SK-N-MC (cell line): ENCODE measurements at regions not wholly inside any gene's neighbourhood (a gene's known extent, or its start where the extent isn't known, plus 50 kb on each side); places are given as distances from the start of the nearest gene placed in this dataset.

Source experiments
- DNase-seq: peaks from one replicate; pipeline ENCODE4 v3.0.0-alpha.2; 2011; ENCODE audit warnings: low read depth, low spot score
- H3K27ac ChIP-seq: fragments of 200-600 bp; sonication (generic); 2 replicates; pipeline ENCODE4 v1.5.1; 2016; ENCODE audit warnings: mixed run types
- H3K36me3 ChIP-seq: fragments of 200-600 bp; sonication (generic); 2 replicates; pipeline ENCODE4 v1.6.1; 2017; ENCODE audit warnings: antibody characterized with exemption, low read length, mixed read lengths; ENCODE audit not compliant: insufficient read depth
- H3K4me3 ChIP-seq: fragments of 200-600 bp; sonication (generic); 2 replicates; pipeline ENCODE4 v1.5.1; 2016
- H3K9ac ChIP-seq: fragments of 200-600 bp; sonication (generic); 2 replicates; pipeline ENCODE4 v1.8.0; 2017; ENCODE audit warnings: mixed run types, mixed read lengths; ENCODE audit not compliant: insufficient read length
- H3K9me3 ChIP-seq: fragments of 200-600 bp; sonication (generic); 2 replicates; pipeline ENCODE4 v1.6.1; 2017; ENCODE audit warnings: low read depth, mild to moderate bottlenecking, antibody characterized with exemption, low read length, moderate library complexity, mixed read lengths
- EZH2 ChIP-seq: fragments of 200-600 bp; sonication (generic); IDR thresholded peaks from one replicate; pipeline ENCODE4 v1.6.1; 2017; ENCODE audit warnings: antibody characterized with exemption
- FOXP2 ChIP-seq: optimal IDR thresholded peaks from 2 replicates; pipeline ENCODE3; 2011; ENCODE audit warnings: mild to moderate bottlenecking, moderate library complexity; ENCODE audit not compliant: insufficient read depth; ENCODE audit errors: extremely low read length, control extremely low read depth
- POLR2AphosphoS5 ChIP-seq: IDR thresholded peaks from 2 replicates; pipeline ENCODE4 v1.6.1; 2012; ENCODE audit warnings: mild to moderate bottlenecking, low read depth, low read length, borderline replicate concordance

GRCh38 chr2:136359121-136359965 lies 241.4 kb upstream of the CXCR4 start:
- Histone ChIP-seq H3K27ac (no peak overlapping the region), H3K36me3 (no peaks in the 10 kb centered on the region), H3K9ac (no peak overlapping the region), H3K9me3 (no peaks in the 10 kb centered on the region), H3K4me3 (no peak overlapping the region)
- DNase-seq, result no peak
- no peak for TF ChIP-seq FOXP2
- TF ChIP-seq EZH2, result no peak
- TF ChIP-seq POLR2AphosphoS5, result no peak

- H3K27ac ChIP-seq, result no peak overlapping the region
- H3K9me3 ChIP-seq, result no peaks in the 10 kb centered on the region
- DNase-seq, result no peak
- H3K4me3 ChIP-seq, result no peak overlapping the region
- no peaks in the 10 kb centered on the region for H3K36me3 ChIP-seq
- H3K9ac ChIP-seq, result no peak overlapping the region
- TF ChIP-seq FOXP2 (no peak), POLR2AphosphoS5 (no peak), EZH2 (no peak)
Observed at GRCh38 chr2:136358576-136358975, 240.6 kb upstream of the CXCR4 start.

DNA sequence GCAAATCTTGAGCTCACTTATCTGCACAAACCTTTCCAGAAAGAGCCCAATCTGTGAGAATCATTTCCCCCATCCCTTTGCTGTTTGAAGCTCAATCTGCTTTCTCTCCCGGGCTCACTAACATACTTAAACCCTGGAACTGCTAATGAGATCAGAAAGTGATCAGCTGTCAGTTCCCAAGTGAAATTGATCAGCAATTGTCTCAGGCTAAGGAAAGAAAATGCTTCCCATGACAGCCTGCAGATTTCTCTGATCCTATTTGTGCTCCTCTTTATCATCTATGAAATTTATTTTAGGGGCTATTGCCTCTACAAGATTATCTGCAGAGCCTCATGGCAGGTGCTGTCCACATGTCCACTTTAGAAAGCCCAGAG lies 239.0 kb upstream of the CXCR4 start:
- no peak for DNase-seq
- no peaks in the 10 kb centered on the region for H3K9me3 ChIP-seq
- TF ChIP-seq POLR2AphosphoS5 (no peak), FOXP2 (no peak), EZH2 (no peak)
- no peak overlapping the region for H3K27ac ChIP-seq
- no peak overlapping the region for H3K4me3 ChIP-seq
- no peaks in the 10 kb centered on the region for H3K36me3 ChIP-seq
- H3K9ac ChIP-seq, result no peak overlapping the region

DNA sequence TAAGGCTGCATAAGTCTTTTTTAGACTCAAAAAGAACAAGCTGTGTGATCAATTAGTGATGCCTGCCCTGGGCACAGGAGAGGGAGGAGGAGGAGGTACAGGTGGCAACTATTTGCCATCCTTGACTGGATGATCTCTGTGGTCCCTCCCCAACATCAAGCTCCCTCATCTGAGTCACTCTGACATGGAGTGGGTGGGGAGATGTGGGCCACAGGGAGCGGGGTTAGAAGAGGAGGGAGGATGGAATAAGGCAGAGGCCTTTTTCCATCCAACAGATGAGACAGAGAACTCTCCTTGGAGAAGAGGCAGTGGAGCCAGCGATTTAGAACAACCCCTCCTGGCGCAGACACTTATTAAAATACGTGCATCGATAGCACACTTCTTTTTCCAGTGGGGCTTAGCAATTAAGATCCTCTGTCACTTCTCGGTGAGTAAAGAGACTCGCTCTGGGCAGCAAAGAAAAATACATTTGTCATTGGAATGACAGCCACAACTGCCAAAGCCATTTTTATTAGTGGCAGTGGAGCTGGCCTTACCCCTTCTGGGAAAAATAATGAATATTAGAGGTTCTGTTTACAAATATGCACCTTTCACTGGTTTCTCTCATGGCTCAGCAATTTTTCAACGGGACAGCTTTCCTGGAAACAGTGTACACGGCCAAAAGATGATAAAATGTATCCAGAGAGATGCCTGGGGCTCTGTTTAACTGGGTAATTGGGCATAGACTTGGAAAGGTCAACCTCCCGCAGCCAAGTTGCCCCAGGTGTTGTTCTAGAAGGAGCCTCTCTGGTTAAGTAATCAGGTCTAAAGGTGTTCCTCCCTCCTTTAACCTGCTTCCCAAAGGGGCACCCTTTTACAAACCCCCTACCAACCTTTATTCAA lies 238.4 kb upstream of the CXCR4 start:
- H3K9me3 ChIP-seq, result no peaks in the 10 kb centered on the region
- H3K36me3 ChIP-seq, result no peaks in the 10 kb centered on the region
- DNase-seq, result no peak
- H3K9ac ChIP-seq, result no peak overlapping the region
- H3K4me3 ChIP-seq, result no peak overlapping the region
- TF ChIP-seq EZH2 (no peak), POLR2AphosphoS5 (no peak), FOXP2 (no peak)
- H3K27ac ChIP-seq, result no peak overlapping the region

DNA sequence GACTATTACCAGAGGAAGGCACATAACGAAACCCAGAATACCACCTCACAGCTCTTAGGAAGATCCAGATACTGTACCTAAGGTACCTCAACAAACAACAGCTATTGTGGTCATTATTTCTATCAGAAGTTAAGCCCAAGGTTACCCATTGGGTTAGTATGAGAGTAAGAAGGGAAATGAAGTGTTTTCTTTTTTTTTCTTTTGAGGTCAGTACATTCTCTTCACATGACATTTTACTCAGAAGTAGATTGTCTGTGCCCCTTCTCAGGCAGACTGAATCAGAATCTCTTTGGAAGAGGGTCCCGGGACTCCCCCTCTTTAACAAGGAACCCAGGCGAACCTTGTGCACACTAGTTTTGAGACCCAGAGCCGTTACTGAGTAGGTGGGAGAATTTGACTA lies 233.7 kb upstream of the CXCR4 start:
- no peak overlapping the region for H3K27ac ChIP-seq
- H3K36me3 ChIP-seq, result no peaks in the 10 kb centered on the region
- no peak overlapping the region for H3K4me3 ChIP-seq
- no peaks in the 10 kb centered on the region for H3K9me3 ChIP-seq
- DNase-seq, result no peak
- no peak overlapping the region for H3K9ac ChIP-seq
- TF ChIP-seq POLR2AphosphoS5 (no peak), FOXP2 (no peak), EZH2 (no peak)

DNA sequence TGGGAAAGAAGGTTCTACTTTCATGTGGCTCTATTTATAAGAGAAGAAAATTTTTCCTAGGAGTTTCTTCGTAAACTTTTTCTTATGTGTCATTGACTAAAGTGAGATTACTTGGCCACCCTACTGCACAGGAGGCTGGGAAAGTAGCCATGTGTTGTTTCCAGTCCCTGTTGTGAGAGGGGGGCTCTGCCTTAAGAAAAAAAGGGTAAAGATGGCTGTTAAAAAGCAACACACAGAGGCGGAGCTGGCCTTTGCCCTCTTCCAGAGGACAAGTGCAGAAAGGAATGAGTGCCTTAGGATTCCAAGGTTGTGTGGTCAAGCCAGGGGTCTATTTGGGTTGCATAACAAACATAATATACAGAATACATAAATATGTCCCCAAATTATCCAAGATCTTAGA lies 230.0 kb upstream of the CXCR4 start:
- no peaks in the 10 kb centered on the region for H3K9me3 ChIP-seq
- H3K4me3 ChIP-seq, result no peak overlapping the region
- no peak for DNase-seq
- H3K27ac ChIP-seq, result no peak overlapping the region
- H3K36me3 ChIP-seq, result no peaks in the 10 kb centered on the region
- no peak overlapping the region for H3K9ac ChIP-seq
- TF ChIP-seq POLR2AphosphoS5 (no peak), FOXP2 (no peak), EZH2 (no peak)

- DNase-seq, result no peak
- no peak for TF ChIP-seq FOXP2
- no peak for TF ChIP-seq EZH2
- no peak for TF ChIP-seq POLR2AphosphoS5
- H3K36me3 ChIP-seq, result no peaks in the 10 kb centered on the region
- no peak overlapping the region for H3K9ac ChIP-seq
- no peak overlapping the region for H3K4me3 ChIP-seq
- no peaks in the 10 kb centered on the region for H3K9me3 ChIP-seq
- no peak overlapping the region for H3K27ac ChIP-seq
Observed at GRCh38 chr2:136344339-136344738, 226.4 kb upstream of the CXCR4 start.

GRCh38 chr2:136342138-136342537 lies 224.2 kb upstream of the CXCR4 start:
- TF ChIP-seq FOXP2 (no peak), EZH2 (no peak), POLR2AphosphoS5 (no peak)
- DNase-seq, result no peak
- no peak overlapping the region for H3K4me3 ChIP-seq
- no peaks in the 10 kb centered on the region for H3K9me3 ChIP-seq
- H3K9ac ChIP-seq, result no peak overlapping the region
- H3K36me3 ChIP-seq, result no peaks in the 10 kb centered on the region
- no peak overlapping the region for H3K27ac ChIP-seq
